SH-SY5Y (cell line): ENCODE measurements at regions not wholly inside any gene's neighbourhood (a gene's known extent, or its start where the extent isn't known, plus 50 kb on each side); places are given as distances from the start of the nearest gene placed in this dataset.

Source experiments
- GATA2 ChIP-seq: IDR thresholded peaks from 2 replicates; pipeline ENCODE4 v1.6.1; 2011; ENCODE audit warnings: mild to moderate bottlenecking, low read depth, low read length
- GATA3 ChIP-seq: IDR thresholded peaks from 2 replicates; pipeline ENCODE4 v1.6.1; 2011; ENCODE audit warnings: low read depth, mild to moderate bottlenecking, low read length, moderate library complexity

- no peak for TF ChIP-seq GATA3
- TF ChIP-seq GATA2, result no peak
Observed at GRCh38 chr5:167661605-167662004, 629.8 kb upstream of the WWC1 start.

DNA sequence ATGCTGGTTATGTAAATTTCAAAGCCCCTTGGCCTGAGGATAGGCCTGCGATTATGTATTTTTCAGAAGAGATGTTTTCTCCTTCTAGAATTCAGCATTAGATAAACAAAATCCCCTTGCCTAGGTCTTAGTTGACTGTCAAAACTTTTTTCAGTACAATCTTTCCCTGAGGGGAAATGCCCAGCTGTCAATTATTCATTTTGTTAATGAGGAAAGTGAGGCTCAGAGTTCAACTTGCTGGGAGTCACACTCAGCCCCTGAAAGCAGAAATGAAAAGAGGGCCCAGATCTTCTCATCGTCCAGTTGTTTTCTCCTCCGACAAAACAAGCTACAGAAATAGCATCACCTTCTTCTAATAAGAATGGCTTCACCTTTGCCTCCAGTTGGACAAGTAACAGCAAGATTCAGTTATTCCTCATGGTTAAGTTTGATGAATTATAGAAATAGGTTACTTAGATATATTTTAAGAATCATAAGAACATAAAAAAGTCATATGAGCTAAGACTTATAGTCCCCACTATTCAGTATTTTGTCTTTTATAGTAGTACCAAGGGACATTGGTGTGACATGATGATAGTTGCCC, 627.1 kb upstream of the WWC1 start:
- no peak for TF ChIP-seq GATA2

DNA sequence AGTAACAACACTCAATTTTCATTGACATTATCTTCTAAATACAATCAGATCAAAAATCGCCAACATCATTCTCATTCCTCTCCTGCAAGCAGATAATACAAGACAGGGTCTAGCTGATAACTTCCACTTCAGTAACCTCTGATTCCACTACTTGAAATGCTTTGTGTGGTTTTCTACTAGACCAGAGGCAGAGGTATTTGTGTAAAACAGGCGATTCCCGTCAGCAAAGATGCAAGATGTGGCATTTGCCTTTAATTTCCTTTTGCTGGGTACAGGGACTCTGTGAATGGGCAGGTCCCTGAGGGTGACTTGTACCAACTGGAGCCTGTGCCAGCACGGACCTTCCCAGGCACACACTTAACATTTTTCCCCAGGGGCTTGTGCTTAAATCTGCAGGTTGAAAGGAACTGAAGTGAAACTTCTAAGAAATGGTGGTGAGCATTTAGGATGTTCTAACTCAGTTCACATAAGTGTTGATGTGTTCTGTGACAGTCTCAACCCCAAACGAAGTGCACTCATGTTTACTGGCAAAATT, 625.5 kb upstream of the WWC1 start:
- no peak for TF ChIP-seq GATA3
- no peak for TF ChIP-seq GATA2

DNA sequence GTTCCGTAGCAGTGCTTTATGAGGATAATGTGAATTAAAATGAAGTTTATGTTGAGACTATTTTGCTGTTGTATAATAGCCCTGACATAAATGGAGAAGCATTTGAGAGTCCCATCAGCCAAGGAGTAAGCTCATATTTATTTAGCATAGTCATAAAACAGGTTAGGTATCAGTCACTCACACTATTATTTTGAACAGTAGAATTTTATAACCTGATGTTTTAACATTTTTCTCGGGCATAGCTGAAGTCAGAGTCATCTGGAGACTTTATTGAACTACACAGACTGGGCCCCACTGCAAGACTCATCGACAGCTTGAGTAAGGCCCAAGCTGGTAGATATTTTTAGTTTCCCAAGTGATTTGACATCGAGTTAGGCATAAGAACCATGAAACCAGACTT, 620.3 kb upstream of the WWC1 start:
- TF ChIP-seq GATA2 (no peak), GATA3 (no peak)

- TF ChIP-seq GATA3, result no peak
- TF ChIP-seq GATA2, result no peak
Observed at GRCh38 chr5:167673942-167674341, 617.5 kb upstream of the WWC1 start.

DNA sequence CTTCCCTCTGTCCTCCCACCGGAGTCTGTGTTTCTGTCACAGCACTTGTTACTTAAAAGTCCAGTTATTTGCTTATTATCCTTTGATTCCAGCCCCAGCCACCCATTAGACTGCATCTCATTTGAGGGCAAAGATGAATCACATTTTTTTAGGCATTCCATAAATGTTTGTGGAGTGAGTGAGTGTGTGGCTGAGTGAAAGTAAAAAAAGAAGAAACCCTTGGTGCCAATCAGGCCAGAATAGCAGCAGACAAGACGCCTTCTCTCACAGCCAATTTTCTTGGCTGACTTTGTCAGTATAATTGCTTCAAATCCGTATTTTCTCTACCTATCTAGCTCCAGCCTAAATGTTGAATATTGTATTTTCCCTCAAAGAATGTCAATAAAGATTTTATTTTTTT, 613.0 kb upstream of the WWC1 start:
- TF ChIP-seq GATA2 (no peak), GATA3 (no peak)

DNA sequence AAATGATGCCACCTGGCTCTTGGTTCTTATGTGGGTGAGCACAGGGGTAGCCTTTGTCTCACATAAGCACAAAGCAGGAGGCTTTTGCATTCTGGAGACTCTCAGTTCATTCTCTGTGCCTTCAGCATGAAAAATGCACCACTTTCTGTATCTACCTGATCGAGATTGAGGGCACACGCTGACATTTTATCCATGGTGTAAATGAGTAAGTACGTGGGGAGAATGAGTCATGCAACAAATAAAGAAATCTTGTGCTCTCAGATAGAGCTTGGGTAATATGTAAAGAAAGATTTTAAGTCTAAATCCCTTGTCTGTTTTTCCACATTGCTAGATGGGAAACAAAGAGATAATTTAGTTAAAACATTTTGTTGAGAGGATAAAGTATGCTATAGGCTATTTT, 607.2 kb upstream of the WWC1 start:
- TF ChIP-seq GATA3, result no peak
- TF ChIP-seq GATA2, result no peak

DNA sequence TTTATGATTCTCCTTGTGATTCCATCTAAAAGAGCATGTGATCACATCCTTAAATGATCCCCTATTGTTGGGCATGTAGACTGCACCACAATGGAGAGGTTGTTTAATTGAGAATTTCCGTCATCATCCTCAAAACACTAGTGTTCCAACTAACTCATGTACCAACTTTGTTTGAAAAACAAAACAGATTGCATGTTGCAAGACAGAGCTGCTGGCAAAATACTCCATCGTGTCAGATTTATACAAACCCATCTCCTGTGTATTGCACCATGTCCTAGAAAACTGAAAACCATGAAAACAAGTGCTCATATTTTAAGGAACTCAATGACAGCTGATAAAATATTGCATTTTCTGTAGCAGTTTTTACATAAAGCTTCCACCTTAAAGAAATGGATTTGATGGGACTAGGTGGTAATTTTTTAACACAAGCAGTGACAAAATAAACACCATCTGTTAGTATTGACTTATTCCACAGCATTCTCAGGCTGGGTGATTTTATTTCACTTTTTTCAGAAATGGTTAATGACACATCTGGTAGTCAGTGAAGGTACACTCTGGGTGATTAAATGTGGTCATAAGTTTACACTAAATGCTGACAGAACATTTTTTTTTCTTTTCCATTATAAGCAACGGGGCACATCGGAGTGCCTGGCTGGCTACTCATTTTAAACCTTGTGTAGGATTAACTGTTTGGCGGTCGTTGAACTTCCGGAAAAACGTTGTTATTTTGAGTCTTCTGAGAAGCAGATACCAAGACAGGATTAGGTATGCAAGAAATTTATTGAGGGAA, 602.9 kb upstream of the WWC1 start:
- TF ChIP-seq GATA3, result no peak
- no peak for TF ChIP-seq GATA2

DNA sequence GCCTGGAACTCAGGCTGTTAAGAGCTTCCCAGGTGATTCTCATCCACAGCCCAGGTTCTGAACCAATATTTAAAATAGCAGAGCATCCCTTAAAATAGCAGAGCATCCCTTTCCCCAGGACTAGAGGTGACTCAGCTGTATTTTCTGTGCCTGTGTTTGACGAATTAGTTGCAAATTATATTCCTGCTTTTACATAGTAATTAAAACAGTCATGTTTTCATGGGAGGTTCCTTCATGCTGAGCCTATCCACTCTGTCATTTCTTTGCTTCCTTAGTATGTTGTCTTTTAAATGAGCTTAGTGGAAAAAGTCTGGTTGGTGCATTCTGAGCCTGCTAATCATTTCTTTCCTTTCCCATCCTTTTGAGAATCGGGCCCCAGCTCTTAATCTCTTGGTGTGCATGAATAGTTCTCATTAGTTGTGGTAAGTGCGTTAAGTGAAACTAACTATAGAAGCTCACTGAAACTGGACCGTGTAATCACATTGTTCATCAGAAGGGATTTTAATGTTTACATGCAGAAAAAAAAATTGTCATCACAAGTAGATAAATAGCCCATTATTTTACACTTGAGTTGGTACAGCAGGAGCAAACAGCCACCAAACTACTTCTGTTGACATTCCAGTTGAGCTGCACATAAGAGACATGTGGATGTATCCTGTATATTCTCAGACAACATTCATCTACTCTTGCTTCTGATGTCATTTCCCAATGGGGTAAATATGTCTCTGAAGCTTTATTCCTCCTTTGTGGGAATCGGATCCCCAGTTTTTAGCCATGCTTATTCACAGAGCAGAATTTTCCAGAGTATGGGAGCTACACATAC, 596.9 kb upstream of the WWC1 start:
- TF ChIP-seq GATA2, result no peak
- TF ChIP-seq GATA3, result no peak

- TF ChIP-seq GATA2 (no peak), GATA3 (no peak)
Observed at GRCh38 chr5:167696558-167697314, 594.7 kb upstream of the WWC1 start.

GRCh38 chr5:167699432-167699831, 592.0 kb upstream of the WWC1 start:
- TF ChIP-seq GATA2 (no peak), GATA3 (no peak)

- no peak for TF ChIP-seq GATA2
- TF ChIP-seq GATA3, result no peak
Observed at GRCh38 chr5:167701051-167701450, 590.4 kb upstream of the WWC1 start.

GRCh38 chr5:167702014-167702413, 589.4 kb upstream of the WWC1 start:
- TF ChIP-seq GATA3 (no peak), GATA2 (no peak)

- TF ChIP-seq GATA3, result no peak
- TF ChIP-seq GATA2, result no peak
Observed at GRCh38 chr5:167708449-167708848, 583.0 kb upstream of the WWC1 start.

DNA sequence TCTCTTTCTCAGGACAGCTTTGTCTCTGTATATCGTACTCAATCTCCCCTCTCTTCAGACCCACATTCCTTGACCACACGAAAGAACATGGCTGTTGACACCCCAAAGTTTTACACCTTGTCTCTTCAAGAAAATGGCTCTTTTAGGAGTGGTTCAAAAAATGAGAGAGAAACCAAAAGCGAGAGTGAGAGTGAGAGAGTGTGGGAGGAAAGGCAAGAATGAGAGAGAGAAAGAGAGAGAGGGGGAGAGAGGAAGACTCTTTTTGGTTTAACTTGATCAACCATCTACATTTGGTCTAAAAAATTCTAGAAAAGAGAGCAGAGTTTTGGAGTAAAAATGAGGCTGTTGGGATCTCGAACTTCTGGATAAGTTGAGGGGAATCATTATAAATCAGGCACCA, 581.8 kb upstream of the WWC1 start:
- no peak for TF ChIP-seq GATA2
